Peyer's patch (tissue), 4 donors: ENCODE measurements at regions not wholly inside any gene's neighbourhood (a gene's known extent, or its start where the extent isn't known, plus 50 kb on each side); places are given as distances from the start of the nearest gene placed in this dataset.

Experiments used
- CTCF ChIP-seq, 6 experiments: fragments of 450-650 bp in 4 of 6; fragments of 200-600 bp in 2 of 6; sonication (generic) in 1 of 6; IDR thresholded peaks; one replicate each; pipeline ENCODE4 v1.5.1; 2017 to 2019; ENCODE audit warnings: antibody characterized with exemption in 6 of 6, mild to moderate bottlenecking in 3 of 6, moderate library complexity in 1 of 6
- POLR2A ChIP-seq, 2 donors: fragments of 450-650 bp; IDR thresholded peaks; one replicate each; pipeline ENCODE4 v1.5.1; 2017; ENCODE audit warnings: antibody characterized with exemption in 2 of 2, mild to moderate bottlenecking in 2 of 2, moderate library complexity in 2 of 2

GRCh38 chr10:52376694-52377354 lies 62.7 kb downstream of the DKK1 start:
- TF ChIP-seq CTCF (IDR thresholded peaks at IDR 0.05) = no peak
- TF ChIP-seq POLR2A (IDR thresholded peaks at IDR 0.05) = no peak
